ENCODE measurements at regions not wholly inside any gene's neighbourhood (a gene's known extent, or its start where the extent isn't known, plus 50 kb on each side); places are given as distances from the start of the nearest gene placed in this dataset.

DNA sequence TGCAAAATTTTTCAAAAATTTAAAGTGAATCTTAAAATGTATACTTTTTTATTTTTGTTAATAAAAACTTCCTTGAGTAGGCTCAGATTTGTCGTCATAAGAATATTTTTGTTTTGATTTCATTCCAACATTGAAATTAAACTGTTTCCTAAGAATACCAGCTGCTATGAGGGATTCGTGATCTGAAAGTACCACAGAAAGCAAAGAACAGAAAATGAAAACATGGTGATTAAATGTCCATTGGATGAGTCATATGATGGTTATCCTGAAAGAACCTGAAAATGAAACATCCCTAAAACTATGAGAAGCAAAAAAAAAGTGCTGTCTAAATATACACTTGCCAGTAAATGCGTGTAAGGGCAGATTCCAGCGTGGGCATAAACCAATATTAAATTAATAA is 143.8 kb downstream of the GMNC start:
- H3K4me3 ChIP-seq (replicated peaks in 1 of 4; ENCODE audit: control extremely low read depth in 1 of 4, insufficient read depth in 1 of 4, low read depth in 3 of 4, low read length in 4 of 4), result peak overlapping the region in 3 of 4 experiments; percentile 14 to 38 (median 33)

GRCh38 chr3:190718097-190718496 is 144.4 kb downstream of the GMNC start:
- Histone ChIP-seq H3K9ac (ENCODE audit: insufficient read depth, low read length) (no peak overlapping the region), H3K9me3 (ENCODE audit: control insufficient read depth, insufficient read depth, low read depth, low read length) (no peaks in the 10 kb centered on the region), H4K20me1 (ENCODE audit: control insufficient read depth, extremely low read depth, insufficient read depth, low read length) (no peaks in the 10 kb centered on the region), H3K4me1 (ENCODE audit: control insufficient read depth, extremely low read depth, insufficient read depth, low read length) (peaks cover 3% of the 10 kb centered on the region), H3K27me3 (ENCODE audit: control insufficient read depth, insufficient read depth, low read length) (no peaks in the 10 kb centered on the region), H3K4me3 (replicated peaks in 1 of 4; ENCODE audit: control extremely low read depth in 1 of 4, insufficient read depth in 1 of 4, low read depth in 3 of 4, low read length in 4 of 4) (peak overlapping the region in 3 of 4 experiments; percentile 14 to 38 (median 33)), H2AFZ (ENCODE audit: low read length) (no peak overlapping the region), H3K4me2 (ENCODE audit: extremely low read depth, insufficient read depth, low read length) (no peak overlapping the region), H3K36me3 (ENCODE audit: control insufficient read depth, insufficient read depth, low read length) (no peaks in the 10 kb centered on the region), H3K79me2 (ENCODE audit: control insufficient read depth, insufficient read depth, low read length) (no peaks in the 10 kb centered on the region), H3K27ac (ENCODE audit: insufficient read depth, low read length) (no peak overlapping the region)
- peak; percentile 3 to 6 for TF ChIP-seq CTCF (conservative IDR thresholded peaks at IDR 0.05 in 1 of 2, IDR thresholded peaks at IDR 0.05 in 1 of 2; ENCODE audit: low read depth in 1 of 2, low read length in 2 of 2)
- no peak for TF ChIP-seq EZH2 (IDR thresholded peaks at IDR 0.05; ENCODE audit: low read length, missing control alignments)
- DNase-seq (ENCODE audit: low read depth in 2 of 2), result peak; percentile 7 to 28

More for the DNA sequence above, 143.8 kb downstream of the GMNC start:
- Histone ChIP-seq H3K4me1 (ENCODE audit: control insufficient read depth, extremely low read depth, insufficient read depth, low read length) (peaks cover 3% of the 10 kb centered on the region), H3K9ac (ENCODE audit: insufficient read depth, low read length) (no peak overlapping the region), H3K4me2 (ENCODE audit: extremely low read depth, insufficient read depth, low read length) (peak overlapping the region; percentile 25), H3K9me3 (ENCODE audit: control insufficient read depth, insufficient read depth, low read depth, low read length) (no peaks in the 10 kb centered on the region), H4K20me1 (ENCODE audit: control insufficient read depth, extremely low read depth, insufficient read depth, low read length) (no peaks in the 10 kb centered on the region), H3K79me2 (ENCODE audit: control insufficient read depth, insufficient read depth, low read length) (no peaks in the 10 kb centered on the region), H3K27ac (ENCODE audit: insufficient read depth, low read length) (no peak overlapping the region), H3K36me3 (ENCODE audit: control insufficient read depth, insufficient read depth, low read length) (no peaks in the 10 kb centered on the region), H2AFZ (ENCODE audit: low read length) (no peak overlapping the region), H3K27me3 (ENCODE audit: control insufficient read depth, insufficient read depth, low read length) (no peaks in the 10 kb centered on the region)
- DNase-seq (ENCODE audit: low read depth in 2 of 2), result peak; percentile 87 to 89
- no peak for TF ChIP-seq CTCF (conservative IDR thresholded peaks at IDR 0.05 in 1 of 2, IDR thresholded peaks at IDR 0.05 in 1 of 2; ENCODE audit: low read depth in 1 of 2, low read length in 2 of 2)

DNA sequence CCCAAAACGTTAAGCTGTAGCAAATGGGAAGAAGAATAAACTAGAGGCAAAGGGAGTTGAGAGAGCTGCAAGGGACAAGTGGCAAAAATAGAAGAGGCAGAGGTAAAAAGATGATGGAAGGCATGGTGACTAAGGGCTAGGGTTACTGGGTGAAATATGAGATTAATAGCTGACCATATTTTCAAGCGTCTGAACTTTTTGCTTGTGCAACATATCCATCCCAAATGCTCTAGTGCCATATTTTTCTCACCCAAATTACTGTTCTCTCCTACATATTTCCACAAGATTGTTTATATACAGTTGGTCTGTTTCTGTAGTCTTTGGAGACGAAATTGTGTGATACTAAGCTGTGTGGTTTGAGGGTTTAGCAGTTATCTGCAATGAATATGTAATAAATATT is 145.5 kb downstream of the GMNC start:
- Histone ChIP-seq H3K4me3 (replicated peaks in 1 of 4; ENCODE audit: control extremely low read depth in 1 of 4, insufficient read depth in 1 of 4, low read depth in 3 of 4, low read length in 4 of 4) (no peak overlapping the region), H2AFZ (ENCODE audit: low read length) (no peak overlapping the region), H4K20me1 (ENCODE audit: control insufficient read depth, extremely low read depth, insufficient read depth, low read length) (no peaks in the 10 kb centered on the region), H3K36me3 (ENCODE audit: control insufficient read depth, insufficient read depth, low read length) (no peaks in the 10 kb centered on the region), H3K27ac (ENCODE audit: insufficient read depth, low read length) (no peak overlapping the region), H3K9me3 (ENCODE audit: control insufficient read depth, insufficient read depth, low read depth, low read length) (no peaks in the 10 kb centered on the region), H3K79me2 (ENCODE audit: control insufficient read depth, insufficient read depth, low read length) (no peaks in the 10 kb centered on the region), H3K4me1 (ENCODE audit: control insufficient read depth, extremely low read depth, insufficient read depth, low read length) (peaks cover 3% of the 10 kb centered on the region), H3K27me3 (ENCODE audit: control insufficient read depth, insufficient read depth, low read length) (no peaks in the 10 kb centered on the region), H3K9ac (ENCODE audit: insufficient read depth, low read length) (no peak overlapping the region), H3K4me2 (ENCODE audit: extremely low read depth, insufficient read depth, low read length) (no peak overlapping the region)
- no peak for TF ChIP-seq EZH2 (IDR thresholded peaks at IDR 0.05; ENCODE audit: low read length, missing control alignments)
- no peak for TF ChIP-seq CTCF (conservative IDR thresholded peaks at IDR 0.05 in 1 of 2, IDR thresholded peaks at IDR 0.05 in 1 of 2; ENCODE audit: low read depth in 1 of 2, low read length in 2 of 2)
- peak in 1 of 2 donors; percentile 46 for DNase-seq (ENCODE audit: low read depth in 2 of 2)

All from fibroblast of lung (primary cell).